Natural killer cell treated with Interleukin-12 subunit alpha and Interleukin-12 subunit beta and Interleukin-15 and Interleukin-18, amount 100 ng/mL, for 72 hours (primary cell): ENCODE measurements at regions not wholly inside any gene's neighbourhood (a gene's known extent, or its start where the extent isn't known, plus 50 kb on each side); places are given as distances from the start of the nearest gene placed in this dataset.
"Not testable (repeated sequence)": the region's sequence is repeated elsewhere in the genome, so short reads cannot be mapped to it uniquely, and the experiment has no call there.

Source experiments
- ATAC-seq, 2 donors: fragments of 150-1000 bp; cut with Tn5 transposase in 1 of 2; sonication (Bioruptor Pico), chemical (Tn5 transposase) in 1 of 2; 2 replicates each; pipeline ENCODE4 v1.10.0; 2021
- DNase-seq: peaks from one replicate; pipeline ENCODE4 v3.0.0; 2022; ENCODE audit warnings: low spot score
- H3K27ac Mint-ChIP-seq, 2 donors: 1 replicate in 1 of 2; 2 replicates in 1 of 2; pipeline ENCODE4 v1.8.0; 2022; ENCODE audit warnings: mixed read lengths in 2 of 2, mild to moderate bottlenecking in 1 of 2, moderate library complexity in 1 of 2
- H3K27me3 Mint-ChIP-seq, 2 donors: 1 replicate in 1 of 2; 2 replicates in 1 of 2; pipeline ENCODE4 v1.8.0; 2022; ENCODE audit warnings: mixed read lengths in 2 of 2
- H3K36me3 Mint-ChIP-seq: one replicate; pipeline ENCODE4 v1.8.0; 2022; ENCODE audit warnings: mixed read lengths
- H3K4me1 Mint-ChIP-seq, 2 donors: 1 replicate in 1 of 2; 2 replicates in 1 of 2; pipeline ENCODE4 v1.8.0; 2022; ENCODE audit warnings: low read depth in 2 of 2, mixed read lengths in 2 of 2, mild to moderate bottlenecking in 1 of 2
- H3K4me3 Mint-ChIP-seq: one replicate; pipeline ENCODE4 v1.8.0; 2022; ENCODE audit warnings: mixed read lengths
- H3K9me3 Mint-ChIP-seq: 2 replicates; pipeline ENCODE4 v1.8.0; 2022; ENCODE audit warnings: mixed read lengths

DNA sequence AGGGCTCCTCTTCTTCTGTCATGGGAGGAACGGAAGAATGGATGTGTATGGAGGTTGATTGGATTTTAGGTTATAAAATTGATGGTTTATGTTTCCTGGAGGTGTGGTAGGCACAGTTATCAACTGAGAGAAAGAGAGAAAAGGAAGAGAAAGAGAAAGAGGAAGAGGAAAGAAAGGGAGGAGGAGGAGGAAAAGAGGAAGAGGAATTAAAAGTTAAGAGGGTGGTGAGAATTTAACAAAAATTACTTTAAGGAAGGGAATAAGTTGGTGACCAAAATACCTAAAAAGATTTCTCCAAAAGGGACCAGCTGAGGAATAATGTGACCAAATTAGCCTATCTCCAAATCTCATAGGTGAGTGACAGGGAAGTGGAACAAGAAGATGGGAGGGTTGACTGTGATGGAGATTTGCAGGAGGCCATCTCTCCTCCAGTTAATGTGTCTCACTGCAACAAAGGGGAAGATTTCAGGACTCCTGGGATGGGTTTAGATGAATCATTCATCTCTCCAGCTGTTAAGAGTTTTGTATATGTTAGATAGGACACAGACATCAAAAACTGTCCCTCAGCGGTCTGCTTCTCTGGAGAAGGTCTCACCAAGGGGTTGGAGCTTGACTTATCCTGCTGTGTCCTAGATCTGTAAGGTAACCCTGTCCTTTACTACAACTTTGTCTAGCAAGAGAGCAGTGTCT lies 76.0 kb upstream of the TMC1 start:
- Mint-ChIP-seq H3K36me3 (no peaks in the 10 kb centered on the region), H3K4me3 (no peak overlapping the region), H3K9me3 (no peaks in the 10 kb centered on the region), H3K4me1 (peaks cover 15 to 33% of the 10 kb centered on the region in 2 donors), H3K27me3 (peaks cover 30 to 38% of the 10 kb centered on the region in 2 donors), H3K27ac (peak overlapping the region in 1 of 2 donors; percentile 60)
- no peak for DNase-seq
- ATAC-seq: no peak

DNA sequence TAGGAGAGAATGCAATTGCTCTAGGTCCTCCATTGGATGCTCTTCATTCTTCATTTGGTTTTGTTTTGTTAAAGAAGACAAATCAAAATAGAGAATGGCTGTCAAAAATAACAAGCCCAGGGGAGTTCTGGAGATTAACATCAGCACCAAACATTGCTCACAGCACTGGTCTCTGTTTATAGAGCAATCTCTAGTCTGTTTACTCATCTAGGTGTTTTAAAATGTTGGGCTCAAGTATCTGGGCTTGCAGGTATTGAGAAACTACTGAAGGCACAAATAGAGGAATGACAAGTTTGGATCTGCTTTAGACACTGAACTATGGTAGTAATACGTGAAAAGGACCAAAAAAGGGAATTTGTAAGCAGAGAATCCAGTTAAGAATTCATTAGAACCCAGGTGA lies 77.0 kb upstream of the TMC1 start:
- H3K36me3 Mint-ChIP-seq: no peaks in the 10 kb centered on the region
- peak overlapping the region; percentile 24 to 60 for H3K27ac Mint-ChIP-seq
- DNase-seq: no peak
- no peak for ATAC-seq
- peak overlapping the region; percentile 56 for H3K4me3 Mint-ChIP-seq
- H3K4me1 Mint-ChIP-seq: peaks cover 15 to 33% of the 10 kb centered on the region in 2 donors
- H3K9me3 Mint-ChIP-seq: no peaks in the 10 kb centered on the region
- H3K27me3 Mint-ChIP-seq: peaks cover 30 to 34% of the 10 kb centered on the region in 2 donors

DNA sequence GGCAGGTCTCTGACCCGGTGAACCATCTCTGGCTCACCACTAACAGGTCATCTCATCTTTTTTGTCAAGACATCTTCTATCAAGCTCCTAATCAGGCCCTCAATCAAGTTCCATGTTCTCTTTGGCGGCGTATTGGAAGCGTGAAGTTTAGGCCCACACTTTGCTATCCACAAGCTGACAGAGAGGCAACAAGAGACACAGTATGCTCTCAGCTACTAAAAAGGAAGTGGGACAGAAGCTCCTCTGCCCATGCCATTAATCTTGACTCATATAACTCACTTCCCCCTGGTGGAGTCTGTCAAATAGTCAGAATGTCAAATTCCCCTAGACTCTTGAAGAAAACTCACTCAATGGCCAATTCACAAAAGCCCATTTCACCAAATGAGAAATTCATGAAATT lies 77.6 kb upstream of the TMC1 start:
- Mint-ChIP-seq H3K4me1 (peaks cover 15 to 33% of the 10 kb centered on the region in 2 donors), H3K36me3 (no peaks in the 10 kb centered on the region), H3K4me3 (peak overlapping the region; percentile 56), H3K9me3 (no peaks in the 10 kb centered on the region), H3K27me3 (peaks cover 26 to 29% of the 10 kb centered on the region in 2 donors), H3K27ac (peak overlapping the region; percentile 24 to 60)
- DNase-seq: no peak
- peak; percentile 70 to 85 for ATAC-seq

DNA sequence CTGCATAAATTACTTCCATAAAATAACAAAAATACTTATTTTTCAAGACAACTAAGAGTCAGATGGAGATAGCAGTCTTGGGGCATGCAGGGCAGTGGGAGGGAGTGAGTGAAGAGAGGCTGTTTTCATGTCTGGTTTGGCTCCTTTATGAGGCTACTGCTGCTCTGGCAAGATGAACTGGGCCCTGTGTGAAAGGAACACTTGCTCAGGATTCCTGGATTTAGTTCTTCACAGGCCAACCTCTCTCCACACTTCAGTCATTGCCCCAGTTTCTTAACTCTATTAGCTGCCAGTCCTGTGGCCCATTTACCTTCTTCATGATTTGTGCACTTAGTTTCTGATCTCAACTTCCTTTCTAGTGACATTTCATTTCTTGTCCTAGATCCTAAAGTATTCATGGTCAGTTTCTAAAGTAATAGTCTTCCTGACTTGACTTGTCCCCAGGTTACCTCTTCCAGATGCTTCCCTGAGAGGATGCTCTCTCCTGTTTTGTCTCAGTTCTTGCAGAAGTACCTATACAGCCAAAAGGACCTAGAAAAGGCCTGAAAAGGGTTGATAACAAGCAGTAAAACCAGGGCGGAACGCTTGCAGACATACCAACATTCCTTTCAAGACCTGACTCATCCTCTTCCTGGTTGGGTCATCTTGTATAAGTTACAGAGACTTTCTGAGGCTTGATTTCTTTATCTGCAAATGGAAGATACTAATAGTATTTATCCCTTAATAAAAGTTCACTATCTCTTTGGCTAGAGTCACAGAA lies 77.0 kb upstream of the ZFAND5 start:
- Mint-ChIP-seq H3K36me3 (no peaks in the 10 kb centered on the region), H3K9me3 (no peaks in the 10 kb centered on the region), H3K27me3 (peaks cover 25 to 30% of the 10 kb centered on the region in 2 donors), H3K4me1 (peaks cover 15 to 33% of the 10 kb centered on the region in 2 donors), H3K4me3 (peak overlapping the region; percentile 23), H3K27ac (peak overlapping the region in 1 of 2 donors; percentile 9)
- no peak for DNase-seq
- ATAC-seq: no peak

DNA sequence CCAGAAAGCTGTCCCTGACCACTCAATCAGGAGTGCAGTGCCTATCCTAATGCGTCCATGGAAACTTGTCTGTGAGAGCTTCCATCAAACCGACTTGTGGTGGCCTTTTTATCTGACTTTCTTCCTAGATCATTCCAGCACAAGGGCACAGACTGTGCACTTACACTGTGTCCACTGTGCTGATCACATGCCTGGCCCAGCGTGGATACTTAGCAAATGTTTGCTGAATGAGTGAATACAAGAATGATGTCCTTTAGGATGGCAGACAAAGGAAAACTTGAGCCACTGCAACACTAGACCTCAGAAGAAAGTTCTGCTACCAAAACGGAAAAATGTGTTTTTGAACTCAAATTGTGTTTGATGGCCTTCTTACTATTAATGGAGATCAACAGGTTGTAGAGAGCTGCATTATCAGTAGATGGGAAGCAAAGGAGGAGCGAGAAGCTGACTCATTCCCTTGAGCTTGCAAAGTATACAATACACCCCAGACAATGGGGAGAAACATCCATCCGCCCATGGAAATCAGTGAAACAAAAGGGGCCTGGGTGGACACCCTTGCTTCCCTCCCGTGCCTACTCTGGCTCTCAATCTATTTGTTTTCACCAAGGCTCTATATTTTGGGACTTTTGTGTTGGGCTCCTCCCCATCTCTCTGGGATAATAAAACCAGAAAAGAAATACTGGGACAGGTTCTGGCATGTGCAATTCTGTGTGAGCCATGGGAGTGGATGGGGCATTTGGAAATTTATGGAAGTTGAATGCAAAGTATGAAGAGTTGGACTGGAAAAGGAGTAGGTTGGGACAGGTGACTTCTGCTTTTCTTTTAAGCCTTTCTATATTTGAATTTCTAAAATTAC lies 76.2 kb upstream of the ZFAND5 start:
- no peaks in the 10 kb centered on the region for H3K9me3 Mint-ChIP-seq
- DNase-seq: no peak

DNA sequence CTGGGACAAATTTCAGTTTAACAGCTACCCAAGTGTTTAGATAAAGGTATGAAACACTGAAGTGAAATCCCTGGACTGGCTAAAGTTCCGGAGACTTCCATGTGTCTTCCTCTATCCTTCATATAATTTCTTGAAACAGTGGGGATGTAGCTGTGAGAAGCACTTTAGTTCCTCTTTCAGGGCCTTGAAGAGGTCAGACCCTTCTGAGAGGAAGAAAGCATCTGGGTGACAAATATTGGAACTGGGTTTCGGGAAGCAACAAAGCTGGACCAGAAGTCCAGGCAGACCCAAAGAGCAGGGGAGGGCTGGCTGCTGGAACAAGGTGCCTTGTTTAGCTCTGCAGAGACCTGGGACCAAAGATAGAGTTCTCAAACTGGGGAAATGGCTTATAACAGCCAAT lies 75.4 kb upstream of the ZFAND5 start:
- no peak for ATAC-seq
- no peak for DNase-seq
- peaks cover 15 to 31% of the 10 kb centered on the region in 2 donors for H3K4me1 Mint-ChIP-seq
- H3K9me3 Mint-ChIP-seq: no peaks in the 10 kb centered on the region
- no peaks in the 10 kb centered on the region for H3K36me3 Mint-ChIP-seq
- H3K27ac Mint-ChIP-seq: no peak overlapping the region
- no peak overlapping the region for H3K4me3 Mint-ChIP-seq
- peaks cover 27 to 32% of the 10 kb centered on the region in 2 donors for H3K27me3 Mint-ChIP-seq

More for the DNA sequence above, 76.2 kb upstream of the ZFAND5 start:
- H3K27ac Mint-ChIP-seq: no peak overlapping the region
- H3K36me3 Mint-ChIP-seq: no peaks in the 10 kb centered on the region
- H3K4me3 Mint-ChIP-seq: no peak overlapping the region
- H3K4me1 Mint-ChIP-seq: peaks cover 15 to 33% of the 10 kb centered on the region in 2 donors
- peaks cover 29 to 33% of the 10 kb centered on the region in 2 donors for H3K27me3 Mint-ChIP-seq
- no peak for ATAC-seq

DNA sequence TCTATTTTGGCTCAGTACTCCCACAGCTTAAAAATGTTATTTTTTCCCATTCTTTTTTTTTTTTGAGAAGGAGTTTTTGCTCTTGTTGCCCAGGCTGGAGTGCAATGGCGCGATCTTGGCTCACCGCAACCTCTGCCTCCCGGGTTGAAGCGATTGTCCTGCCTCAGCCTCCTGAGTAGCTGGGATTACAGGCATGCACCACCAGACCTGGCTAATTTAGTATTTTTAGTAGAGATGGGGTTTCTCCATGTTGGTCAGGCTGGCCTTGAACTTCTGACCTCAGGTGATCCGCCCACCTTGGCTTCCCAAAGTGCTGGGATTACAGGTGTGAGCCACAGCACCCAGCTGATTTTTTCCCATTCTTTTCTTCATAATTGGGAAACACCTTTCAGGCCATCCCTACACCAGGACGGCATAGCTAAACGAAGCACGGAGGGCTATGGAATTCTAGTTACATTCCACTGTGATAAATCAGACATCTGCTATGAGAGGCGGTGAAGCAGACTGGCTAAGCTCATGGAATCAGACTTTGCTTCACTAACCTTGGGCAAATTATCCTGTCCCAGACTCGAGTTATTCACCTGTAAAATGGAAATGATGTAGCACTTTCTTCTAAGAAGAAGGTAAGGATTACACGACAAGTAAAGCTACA lies 68.7 kb upstream of the ZFAND5 start:
- not testable (repeated sequence) for H3K4me3 Mint-ChIP-seq, H3K9me3 Mint-ChIP-seq, H3K27ac Mint-ChIP-seq, H3K4me1 Mint-ChIP-seq, H3K36me3 Mint-ChIP-seq, ATAC-seq, DNase-seq
- H3K27me3 Mint-ChIP-seq: peaks cover 10 to 18% of the 10 kb centered on the region in 2 donors

DNA sequence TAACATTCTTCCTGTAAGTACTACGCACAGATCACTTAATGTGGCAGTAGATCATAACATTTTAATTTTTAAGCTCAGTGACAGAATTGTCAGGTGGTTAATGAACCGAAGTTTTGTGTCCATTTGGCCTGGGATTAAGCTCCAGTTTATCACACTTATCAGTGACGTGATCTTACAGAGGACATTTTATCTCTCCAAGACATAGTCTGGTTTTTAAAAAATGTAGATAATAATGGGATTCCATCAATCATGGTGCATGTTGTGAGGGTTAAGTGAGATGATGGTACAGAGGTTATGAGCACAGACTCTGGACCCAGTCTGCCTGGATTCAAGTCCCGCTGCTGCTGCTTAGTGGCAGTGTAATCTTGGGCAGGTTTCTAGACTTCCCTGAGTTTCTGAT lies 66.0 kb upstream of the ZFAND5 start:
- H3K9me3 Mint-ChIP-seq: no peaks in the 10 kb centered on the region
- ATAC-seq: no peak
- H3K27ac Mint-ChIP-seq: no peak overlapping the region
- H3K4me1 Mint-ChIP-seq: no peaks in the 10 kb centered on the region
- peaks cover 10 to 19% of the 10 kb centered on the region in 2 donors for H3K27me3 Mint-ChIP-seq
- DNase-seq: no peak
- no peak overlapping the region for H3K4me3 Mint-ChIP-seq
- no peaks in the 10 kb centered on the region for H3K36me3 Mint-ChIP-seq

DNA sequence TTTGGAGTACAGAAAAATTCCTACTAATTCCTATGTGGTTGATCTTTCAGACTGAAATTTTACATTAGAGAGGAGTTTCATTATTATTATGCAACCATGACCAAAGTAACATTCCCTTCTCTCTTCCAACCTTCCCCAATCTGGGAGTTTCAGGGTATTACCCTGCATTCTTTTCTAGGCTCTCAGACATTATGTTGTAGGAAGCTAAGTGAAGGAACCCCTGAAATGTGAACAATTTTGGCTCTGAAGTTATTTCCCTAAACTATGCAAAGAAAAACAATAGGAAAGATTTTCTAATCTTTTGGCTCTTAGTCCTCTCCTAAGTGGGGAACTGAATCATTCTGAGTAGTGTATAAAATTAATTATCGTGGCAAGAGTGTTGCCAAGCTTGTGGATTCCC lies 63.3 kb upstream of the ZFAND5 start:
- ATAC-seq: no peak
- H3K27me3 Mint-ChIP-seq: peaks cover 10 to 16% of the 10 kb centered on the region in 2 donors
- H3K9me3 Mint-ChIP-seq: no peaks in the 10 kb centered on the region
- H3K4me1 Mint-ChIP-seq: no peaks in the 10 kb centered on the region
- H3K36me3 Mint-ChIP-seq: no peaks in the 10 kb centered on the region
- H3K4me3 Mint-ChIP-seq: no peak overlapping the region
- DNase-seq: no peak
- no peak overlapping the region for H3K27ac Mint-ChIP-seq

DNA sequence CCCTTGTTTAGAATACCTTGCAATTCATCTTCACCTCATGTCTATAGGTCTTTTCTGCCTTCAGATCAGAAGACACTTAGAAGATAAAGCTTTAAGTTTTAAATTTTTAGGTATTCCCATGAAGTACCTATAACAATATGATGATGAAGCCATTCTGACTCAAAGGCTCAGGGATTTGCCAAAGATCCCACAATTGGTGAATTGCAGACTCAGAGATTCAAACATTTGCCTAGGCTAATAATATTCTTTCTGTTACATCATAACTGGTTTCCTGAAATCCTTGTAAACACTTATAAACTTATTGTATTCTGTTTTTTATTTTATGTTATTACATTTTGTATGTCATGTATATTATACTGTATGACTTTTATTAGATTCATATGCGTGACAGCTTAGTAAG lies 62.8 kb upstream of the ZFAND5 start:
- no peak for ATAC-seq
- Mint-ChIP-seq H3K27me3 (peaks cover 10 to 16% of the 10 kb centered on the region in 2 donors), H3K9me3 (no peaks in the 10 kb centered on the region), H3K27ac (no peak overlapping the region), H3K4me1 (no peaks in the 10 kb centered on the region), H3K4me3 (no peak overlapping the region), H3K36me3 (no peaks in the 10 kb centered on the region)
- no peak for DNase-seq

DNA sequence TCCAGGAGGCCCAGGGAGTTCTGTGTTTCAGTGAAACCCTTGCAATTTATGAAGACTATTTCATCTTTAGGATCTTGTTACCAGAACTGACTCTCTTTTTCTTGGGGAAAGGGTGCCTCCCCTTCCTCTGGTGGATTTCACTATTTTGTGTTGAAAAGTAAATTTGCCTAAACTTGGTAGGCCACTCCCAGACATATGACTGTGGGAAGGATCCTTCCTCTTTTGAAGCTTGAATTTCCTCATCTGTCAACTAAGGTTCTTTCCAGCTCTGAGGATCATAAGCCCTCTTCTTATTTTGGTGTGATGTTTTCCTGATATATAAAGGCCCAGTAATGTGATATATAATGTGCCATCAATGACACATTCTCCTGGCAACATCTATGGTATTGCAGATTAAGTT lies 59.1 kb upstream of the ZFAND5 start:
- Mint-ChIP-seq H3K36me3 (no peaks in the 10 kb centered on the region), H3K4me3 (no peak overlapping the region), H3K27ac (no peak overlapping the region), H3K4me1 (no peaks in the 10 kb centered on the region), H3K27me3 (peaks cover 12 to 16% of the 10 kb centered on the region in 2 donors), H3K9me3 (no peaks in the 10 kb centered on the region)
- DNase-seq (no peak), ATAC-seq (no peak)

DNA sequence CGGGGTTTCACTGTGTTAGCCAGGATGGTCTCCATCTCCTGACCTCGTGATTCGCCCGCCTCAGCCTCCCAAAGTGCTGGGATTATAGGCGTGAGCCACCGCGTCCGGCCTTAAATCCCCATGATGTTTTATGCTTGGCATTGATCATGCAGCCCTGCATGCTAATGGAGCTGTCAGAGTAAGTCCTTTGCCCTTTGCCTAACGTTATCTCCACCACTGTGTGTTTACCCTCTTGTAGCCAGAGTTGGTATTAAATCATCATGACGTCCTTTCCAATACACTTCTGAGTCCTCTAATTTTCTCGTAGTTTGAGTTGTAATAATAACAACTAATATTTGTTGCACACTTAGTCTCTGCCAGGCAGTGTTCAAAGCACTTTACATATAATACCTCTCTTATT lies 57.2 kb upstream of the ZFAND5 start:
- Mint-ChIP-seq H3K27me3 (peaks cover 7 to 8% of the 10 kb centered on the region in 2 donors), H3K4me1 (no peaks in the 10 kb centered on the region), H3K36me3 (no peaks in the 10 kb centered on the region), H3K4me3 (no peak overlapping the region), H3K27ac (no peak overlapping the region), H3K9me3 (no peaks in the 10 kb centered on the region)
- DNase-seq (no peak), ATAC-seq (no peak)

DNA sequence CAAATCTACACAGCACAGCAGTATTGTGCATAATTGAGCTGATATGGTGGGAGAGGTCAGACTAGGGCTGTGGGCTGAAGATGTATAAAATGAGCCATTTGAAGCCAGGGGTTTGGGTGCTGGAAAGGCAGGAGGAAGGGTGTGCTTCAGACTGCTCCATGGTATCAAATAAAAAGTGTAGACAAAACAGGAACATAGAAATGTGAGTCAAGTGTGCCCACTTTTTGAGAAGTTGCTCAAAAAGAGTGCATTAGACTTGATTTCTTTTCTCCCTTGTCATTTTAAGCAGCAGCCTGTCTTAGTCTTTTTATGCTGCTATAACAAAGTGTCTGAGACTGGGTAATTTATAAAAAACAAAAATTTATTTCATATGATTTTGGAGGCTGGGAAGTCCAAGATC lies 55.8 kb upstream of the ZFAND5 start:
- no peak overlapping the region for H3K27ac Mint-ChIP-seq

More for the DNA sequence above, 55.8 kb upstream of the ZFAND5 start:
- H3K4me1 Mint-ChIP-seq: peaks cover 0 to 4% of the 10 kb centered on the region in 2 donors
- H3K36me3 Mint-ChIP-seq: no peaks in the 10 kb centered on the region
- H3K9me3 Mint-ChIP-seq: no peaks in the 10 kb centered on the region
- H3K27me3 Mint-ChIP-seq: peaks cover 0 to 7% of the 10 kb centered on the region in 2 donors
- H3K4me3 Mint-ChIP-seq: no peak overlapping the region
- DNase-seq (no peak), ATAC-seq (no peak)
